Stimulated activated CD4-positive, alpha-beta T cell treated with anti-CD3 and anti-CD28 coated beads, TNF-alpha, amount 100 ng/mL, for 4 hours (primary cell): ENCODE measurements at regions not wholly inside any gene's neighbourhood (a gene's known extent, or its start where the extent isn't known, plus 50 kb on each side); places are given as distances from the start of the nearest gene placed in this dataset.
"Not testable (repeated sequence)": the region's sequence is repeated elsewhere in the genome, so short reads cannot be mapped to it uniquely, and the experiment has no call there.

Source experiments
- DNase-seq, 3 experiments: peaks; one replicate each; pipeline ENCODE4 v3.0.0-alpha.2; 2020; ENCODE audit warnings: low read depth in 3 of 3

GRCh38 chr6:19669206-19669605 lies 168.0 kb upstream of the ID4 start:
- no peak for DNase-seq

- no peak for DNase-seq
Observed at GRCh38 chr6:19682859-19683258, 154.3 kb upstream of the ID4 start.

- DNase-seq, result no peak
Observed at GRCh38 chr6:19690325-19691075, 146.7 kb upstream of the ID4 start.

GRCh38 chr6:19691465-19692167 lies 145.6 kb upstream of the ID4 start:
- DNase-seq, result no peak

GRCh38 chr6:19692506-19693298 lies 144.5 kb upstream of the ID4 start:
- DNase-seq, result no peak

GRCh38 chr6:19694697-19695096 lies 142.5 kb upstream of the ID4 start:
- DNase-seq, result no peak

GRCh38 chr6:19697744-19698290 lies 139.4 kb upstream of the ID4 start:
- no peak for DNase-seq

GRCh38 chr6:19699932-19700331 lies 137.2 kb upstream of the ID4 start:
- no peak for DNase-seq

GRCh38 chr6:19705606-19706005 lies 131.6 kb upstream of the ID4 start:
- no peak for DNase-seq

- DNase-seq, result no peak
Observed at GRCh38 chr6:19712012-19712688, 125.0 kb upstream of the ID4 start.

GRCh38 chr6:19712998-19713397 lies 124.2 kb upstream of the ID4 start:
- DNase-seq, result no peak

- DNase-seq, result no peak
Observed at GRCh38 chr6:19713411-19713810, 123.8 kb upstream of the ID4 start.

- no peak for DNase-seq
Observed at GRCh38 chr6:19713984-19714383, 123.2 kb upstream of the ID4 start.

- no peak for DNase-seq
Observed at GRCh38 chr6:19714434-19715166, 122.6 kb upstream of the ID4 start.

GRCh38 chr6:19715167-19715551 lies 122.0 kb upstream of the ID4 start:
- DNase-seq, result no peak

GRCh38 chr6:19719691-19720128 lies 117.5 kb upstream of the ID4 start:
- DNase-seq, result no peak

- no peak for DNase-seq
Observed at GRCh38 chr6:19721766-19722377, 115.3 kb upstream of the ID4 start.

GRCh38 chr6:19722999-19723398 lies 114.2 kb upstream of the ID4 start:
- DNase-seq, result no peak

GRCh38 chr6:19723545-19723944 lies 113.6 kb upstream of the ID4 start:
- no peak for DNase-seq

- not testable (repeated sequence) for DNase-seq
Observed at GRCh38 chr6:19725436-19725835, 111.7 kb upstream of the ID4 start.

GRCh38 chr6:19731282-19731681 lies 105.9 kb upstream of the ID4 start:
- DNase-seq, result no peak
